ENCODE measurements at regions not wholly inside any gene's neighbourhood (a gene's known extent, or its start where the extent isn't known, plus 50 kb on each side); places are given as distances from the start of the nearest gene placed in this dataset.

DNA sequence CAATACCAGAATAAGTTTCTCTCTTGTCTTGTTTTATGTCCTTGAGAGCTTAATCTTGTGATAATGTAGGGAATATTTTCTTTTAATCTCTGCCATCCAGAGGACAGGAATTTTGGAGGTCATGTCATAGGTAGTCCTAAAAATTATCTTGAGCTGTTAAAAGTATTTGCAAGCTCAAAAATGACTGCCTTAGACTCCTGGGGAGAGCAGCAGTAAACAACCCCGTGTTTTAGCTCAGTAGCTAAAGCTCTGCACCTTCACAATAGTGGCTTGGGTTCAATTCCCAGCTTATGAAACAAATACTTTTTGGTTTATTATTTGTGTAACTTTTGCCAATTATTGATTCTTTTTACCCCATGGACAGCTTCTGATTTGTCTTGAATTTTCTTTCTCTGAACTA, 99.4 kb upstream of the OLFM3 start:
- in situ Hi-C loops (cut with MboI; ENCODE audit: low sequenced_read_pairs) = no loop called here
- Histone ChIP-seq H3K79me1 (ENCODE audit: low read depth in 1 of 2, low read length in 2 of 2) (no peaks in the 10 kb centered on the region), H3K4me3 (ENCODE audit: insufficient read depth, low read depth, low read length) (no peak overlapping the region), H4K91ac (ENCODE audit: insufficient read depth, low read depth, low read length) (no peak overlapping the region), H2AFZ (replicated peaks; ENCODE audit: low read length, poor library complexity) (no peak overlapping the region), H3K27ac (ENCODE audit: insufficient read depth, low read length) (no peak overlapping the region), H3K56ac (ENCODE audit: extremely low read depth, insufficient read depth, low read length) (no peak overlapping the region), H3K36me3 (ENCODE audit: control insufficient read depth, insufficient read depth, low read length) (no peaks in the 10 kb centered on the region), H2BK20ac (ENCODE audit: low read depth, low read length) (no peak overlapping the region), H2AK9ac (replicated peaks; ENCODE audit: low read depth, low read length, poor library complexity) (no peak overlapping the region), H3K18ac (ENCODE audit: low read depth, low read length) (no peak overlapping the region), H2BK5ac (ENCODE audit: low read depth, low read length, poor library complexity, severe bottlenecking) (no peak overlapping the region), H3K9ac (ENCODE audit: low read depth, low read length) (no peak overlapping the region), H3K27me3 (ENCODE audit: control insufficient read depth, insufficient read depth, low read length) (no peaks in the 10 kb centered on the region), H3K4me2 (ENCODE audit: low read depth, low read length) (no peak overlapping the region), H4K5ac (ENCODE audit: low read depth, low read length) (no peak overlapping the region), H3K9me1 (ENCODE audit: insufficient read depth, low read length) (no peaks in the 10 kb centered on the region), H4K8ac (ENCODE audit: low read depth in 2 of 2, low read length in 2 of 2) (no peak overlapping the region), H3K14ac (replicated peaks; ENCODE audit: low read depth, low read length) (no peak overlapping the region), H3K4ac (ENCODE audit: low read depth, low read length) (no peak overlapping the region), H2BK15ac (ENCODE audit: low read depth, low read length) (no peak overlapping the region), H3K23ac (ENCODE audit: low read depth, low read length) (no peak overlapping the region), H3K9me3 (ENCODE audit: control insufficient read depth, insufficient read depth, low read length) (peaks cover 1% of the 10 kb centered on the region), H4K20me1 (ENCODE audit: insufficient read depth, low read length) (no peaks in the 10 kb centered on the region), H2AK5ac (ENCODE audit: low read depth, low read length) (no peak overlapping the region), H2BK120ac (ENCODE audit: low read depth, low read length) (no peak overlapping the region), H3K4me1 (ENCODE audit: control insufficient read depth, insufficient read depth, low read length) (no peaks in the 10 kb centered on the region)
- POLR2A ChIA-PET (ENCODE audit: unreplicated experiment) = no interaction called here
- no peak for ATAC-seq (ENCODE audit: low read depth)
- CTCF ChIA-PET = interaction anchor here (0.6 kb wide), 1 partner anchor 55 kb away, joined by 8 read pairs; no protein-coding TSS in a partner anchor
- dilution Hi-C loops (cut with HindIII; ENCODE audit: low sequenced_read_pairs, unreplicated experiment) = no loop called here
- no peak for TF ChIP-seq CHD1 (IDR thresholded peaks at IDR 0.05; ENCODE audit: low read depth, low read length)
- TF ChIP-seq POLR2A (IDR thresholded peaks at IDR 0.05; ENCODE audit: low read depth, low read length) = no peak
- no peak for TF ChIP-seq CTCF (conservative IDR thresholded peaks at IDR 0.05; ENCODE audit: low read depth, low read length)
- TF ChIP-seq RAD21 (IDR thresholded peaks at IDR 0.05; ENCODE audit: low read length) = no peak
- TF ChIP-seq SMC3 (IDR thresholded peaks at IDR 0.05; ENCODE audit: low read depth, low read length) = no peak
- no peak for TF ChIP-seq FOS (IDR thresholded peaks at IDR 0.05; ENCODE audit: low read depth, low read length)
- no peak for TF ChIP-seq MAZ (IDR thresholded peaks at IDR 0.05; ENCODE audit: borderline replicate concordance, low read depth, low read length)
- no peak for DNase-seq
- no TSS peak for BruUV-seq (replicated peaks)
- intact Hi-C loops (cut with micrococcal nuclease) = no loop called here
- WGBS, 2 experiments (ENCODE audit: extremely low coverage in 2 of 2, insufficient read length in 1 of 2) = no CpG with 5 or more reads among the region's 1 CpG
